WTC11 (cell line): ENCODE measurements at regions not wholly inside any gene's neighbourhood (a gene's known extent, or its start where the extent isn't known, plus 50 kb on each side); places are given as distances from the start of the nearest gene placed in this dataset.

Source experiments
- CREB1 ChIP-seq: sonication (generic); formaldehyde crosslinking; IDR thresholded peaks from 2 replicates; pipeline ENCODE4 v1.8.0; 2023; ENCODE audit warnings: mild to moderate bottlenecking, missing genetic modification reagents
- CREM ChIP-seq: sonication (generic); formaldehyde crosslinking; IDR thresholded peaks from 2 replicates; pipeline ENCODE4 v1.8.1; 2022; ENCODE audit warnings: mild to moderate bottlenecking, missing genetic modification reagents, moderate library complexity
- FOXJ3 ChIP-seq: sonication (generic); formaldehyde crosslinking; IDR thresholded peaks from 2 replicates; pipeline ENCODE4 v1.9.0; 2021; ENCODE audit warnings: missing genetic modification reagents, mild to moderate bottlenecking, borderline replicate concordance
- GABPB1 ChIP-seq: sonication (generic); formaldehyde crosslinking; IDR thresholded peaks from 2 replicates; pipeline ENCODE4 v1.8.1; 2023; ENCODE audit warnings: mild to moderate bottlenecking, missing genetic modification reagents
- KAT7 ChIP-seq: sonication (generic); formaldehyde crosslinking; IDR thresholded peaks from 2 replicates; pipeline ENCODE4 v1.8.1; 2023; ENCODE audit warnings: missing genetic modification reagents, mild to moderate bottlenecking, borderline replicate concordance
- NFE2L1 ChIP-seq: sonication (generic); formaldehyde crosslinking; IDR thresholded peaks from 2 replicates; pipeline ENCODE4 v1.8.1; 2023; ENCODE audit warnings: missing genetic modification reagents
- NFYB ChIP-seq: sonication (generic); formaldehyde crosslinking; conservative IDR thresholded peaks from 2 replicates; pipeline ENCODE4 v1.8.0; 2022; ENCODE audit warnings: low read depth, missing genetic modification reagents
- NR2C2 ChIP-seq: sonication (generic); formaldehyde crosslinking; IDR thresholded peaks from 2 replicates; pipeline ENCODE4 v1.8.0; 2022; ENCODE audit warnings: mild to moderate bottlenecking, missing genetic modification reagents
- NR3C1 ChIP-seq: sonication (generic); formaldehyde crosslinking; conservative IDR thresholded peaks from 2 replicates; pipeline ENCODE4 v1.8.1; 2023; ENCODE audit warnings: low read depth, mild to moderate bottlenecking, missing genetic modification reagents
- SP1 ChIP-seq: sonication (generic); formaldehyde crosslinking; conservative IDR thresholded peaks from 2 replicates; pipeline ENCODE4 v1.8.1; 2022; ENCODE audit warnings: missing genetic modification reagents
- TEAD1 ChIP-seq: sonication (generic); formaldehyde crosslinking; IDR thresholded peaks from 2 replicates; pipeline ENCODE4 v1.8.0; 2022; ENCODE audit warnings: mild to moderate bottlenecking, missing genetic modification reagents
- TF ChIP-seq, protein P1 (sequence below): fragments of 200-600 bp; IDR thresholded peaks from 2 replicates; pipeline ENCODE4 v1.8.0; 2022; ENCODE audit warnings: antibody characterized with exemption
- TF ChIP-seq, protein P2 (sequence below): sonication (generic); formaldehyde crosslinking; IDR thresholded peaks from 2 replicates; pipeline ENCODE4 v1.8.0; 2022; ENCODE audit warnings: mild to moderate bottlenecking, missing genetic modification reagents
- TF ChIP-seq, protein P3 (sequence below): sonication (generic); formaldehyde crosslinking; IDR thresholded peaks from 2 replicates; pipeline ENCODE4 v1.8.1; 2023; ENCODE audit warnings: mild to moderate bottlenecking, missing genetic modification reagents, moderate library complexity

DNA sequence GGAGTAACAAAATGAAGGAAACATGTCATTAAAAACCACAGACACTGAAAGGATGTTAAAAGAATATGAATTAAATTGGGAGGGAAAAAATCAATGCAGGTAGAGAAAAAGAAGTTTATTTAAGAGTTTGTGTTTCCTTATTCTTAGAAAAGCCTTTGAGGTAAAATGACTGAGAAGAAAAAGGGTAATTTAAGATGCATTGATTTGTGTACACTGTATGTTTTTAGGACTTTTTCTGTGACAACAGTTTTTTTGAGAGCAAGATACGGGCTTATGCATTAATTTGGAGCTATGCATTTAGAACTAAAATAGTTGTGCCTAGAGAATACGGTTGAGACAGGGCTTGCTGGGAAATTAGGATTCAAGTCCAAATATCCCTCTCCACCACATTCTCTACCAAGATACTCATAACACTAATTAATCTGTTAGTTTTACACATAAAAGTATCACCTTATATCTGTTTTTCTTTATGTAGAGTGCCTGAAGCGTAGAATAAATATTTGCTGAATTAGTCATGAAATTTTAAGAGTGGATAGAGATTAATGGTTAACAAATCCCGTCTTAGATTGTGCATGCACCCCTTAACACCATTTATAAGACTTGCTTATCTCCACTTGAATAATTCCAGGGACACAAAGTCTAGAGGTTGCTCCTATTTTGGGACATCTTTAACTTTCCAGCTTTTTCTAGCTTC, 232.5 kb downstream of the PCDH7 start:
- TF ChIP-seq, protein P1, sequence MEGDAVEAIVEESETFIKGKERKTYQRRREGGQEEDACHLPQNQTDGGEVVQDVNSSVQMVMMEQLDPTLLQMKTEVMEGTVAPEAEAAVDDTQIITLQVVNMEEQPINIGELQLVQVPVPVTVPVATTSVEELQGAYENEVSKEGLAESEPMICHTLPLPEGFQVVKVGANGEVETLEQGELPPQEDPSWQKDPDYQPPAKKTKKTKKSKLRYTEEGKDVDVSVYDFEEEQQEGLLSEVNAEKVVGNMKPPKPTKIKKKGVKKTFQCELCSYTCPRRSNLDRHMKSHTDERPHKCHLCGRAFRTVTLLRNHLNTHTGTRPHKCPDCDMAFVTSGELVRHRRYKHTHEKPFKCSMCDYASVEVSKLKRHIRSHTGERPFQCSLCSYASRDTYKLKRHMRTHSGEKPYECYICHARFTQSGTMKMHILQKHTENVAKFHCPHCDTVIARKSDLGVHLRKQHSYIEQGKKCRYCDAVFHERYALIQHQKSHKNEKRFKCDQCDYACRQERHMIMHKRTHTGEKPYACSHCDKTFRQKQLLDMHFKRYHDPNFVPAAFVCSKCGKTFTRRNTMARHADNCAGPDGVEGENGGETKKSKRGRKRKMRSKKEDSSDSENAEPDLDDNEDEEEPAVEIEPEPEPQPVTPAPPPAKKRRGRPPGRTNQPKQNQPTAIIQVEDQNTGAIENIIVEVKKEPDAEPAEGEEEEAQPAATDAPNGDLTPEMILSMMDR = no peak
- no peak for TF ChIP-seq NFYB (CRISPR knock-in tag)
- no peak for TF ChIP-seq CREM (CRISPR knock-in tag)
- no peak for TF ChIP-seq SP1 (CRISPR knock-in tag)
- no peak for TF ChIP-seq NR3C1 (CRISPR knock-in tag)
- no peak for TF ChIP-seq NR2C2
- TF ChIP-seq, protein P2, sequence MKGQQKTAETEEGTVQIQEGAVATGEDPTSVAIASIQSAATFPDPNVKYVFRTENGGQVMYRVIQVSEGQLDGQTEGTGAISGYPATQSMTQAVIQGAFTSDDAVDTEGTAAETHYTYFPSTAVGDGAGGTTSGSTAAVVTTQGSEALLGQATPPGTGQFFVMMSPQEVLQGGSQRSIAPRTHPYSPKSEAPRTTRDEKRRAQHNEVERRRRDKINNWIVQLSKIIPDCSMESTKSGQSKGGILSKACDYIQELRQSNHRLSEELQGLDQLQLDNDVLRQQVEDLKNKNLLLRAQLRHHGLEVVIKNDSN = no peak
- no peak for TF ChIP-seq CREB1 (CRISPR knock-in tag)
- TF ChIP-seq, protein P3, sequence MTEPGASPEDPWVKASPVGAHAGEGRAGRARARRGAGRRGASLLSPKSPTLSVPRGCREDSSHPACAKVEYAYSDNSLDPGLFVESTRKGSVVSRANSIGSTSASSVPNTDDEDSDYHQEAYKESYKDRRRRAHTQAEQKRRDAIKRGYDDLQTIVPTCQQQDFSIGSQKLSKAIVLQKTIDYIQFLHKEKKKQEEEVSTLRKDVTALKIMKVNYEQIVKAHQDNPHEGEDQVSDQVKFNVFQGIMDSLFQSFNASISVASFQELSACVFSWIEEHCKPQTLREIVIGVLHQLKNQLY (CRISPR knock-in tag) = no peak
- no peak for TF ChIP-seq GABPB1 (CRISPR knock-in tag)
- TF ChIP-seq TEAD1 = no peak
- TF ChIP-seq NFE2L1 (CRISPR knock-in tag) = no peak
- TF ChIP-seq KAT7 (CRISPR knock-in tag) = no peak
- TF ChIP-seq FOXJ3 (CRISPR knock-in tag) = no peak
